Dendritic cell treated with granulocyte-macrophage colony-stimulating factor and Interleukin-4, amounts not matched to agents 40 ng/mL and 50 ng/mL, for 4 days (primary cell): ENCODE measurements at regions not wholly inside any gene's neighbourhood (a gene's known extent, or its start where the extent isn't known, plus 50 kb on each side); places are given as distances from the start of the nearest gene placed in this dataset.

ENCODE experiments used
- H3K27ac Mint-ChIP-seq: one replicate; pipeline ENCODE4 v1.8.0; 2022; ENCODE audit warnings: mild to moderate bottlenecking, mixed read lengths
- H3K27me3 Mint-ChIP-seq: one replicate; pipeline ENCODE4 v1.8.0; 2022; ENCODE audit warnings: mild to moderate bottlenecking, mixed read lengths
- H3K36me3 Mint-ChIP-seq: one replicate; pipeline ENCODE4 v1.8.0; 2022; ENCODE audit warnings: low read depth, mixed read lengths
- H3K4me1 Mint-ChIP-seq: one replicate; pipeline ENCODE4 v1.8.0; 2022; ENCODE audit warnings: low read depth, mixed read lengths
- H3K4me3 Mint-ChIP-seq: one replicate; pipeline ENCODE4 v1.8.0; 2022; ENCODE audit warnings: mild to moderate bottlenecking, moderate library complexity, mixed read lengths
- H3K9me3 Mint-ChIP-seq: one replicate; pipeline ENCODE4 v1.8.0; 2022; ENCODE audit warnings: mixed read lengths
- intact Hi-C: fragments of 100-400 bp; cut with micrococcal nuclease; formaldehyde crosslinking; loops from one replicate; pipeline ENCODE4 v1.15.0; 2022

DNA sequence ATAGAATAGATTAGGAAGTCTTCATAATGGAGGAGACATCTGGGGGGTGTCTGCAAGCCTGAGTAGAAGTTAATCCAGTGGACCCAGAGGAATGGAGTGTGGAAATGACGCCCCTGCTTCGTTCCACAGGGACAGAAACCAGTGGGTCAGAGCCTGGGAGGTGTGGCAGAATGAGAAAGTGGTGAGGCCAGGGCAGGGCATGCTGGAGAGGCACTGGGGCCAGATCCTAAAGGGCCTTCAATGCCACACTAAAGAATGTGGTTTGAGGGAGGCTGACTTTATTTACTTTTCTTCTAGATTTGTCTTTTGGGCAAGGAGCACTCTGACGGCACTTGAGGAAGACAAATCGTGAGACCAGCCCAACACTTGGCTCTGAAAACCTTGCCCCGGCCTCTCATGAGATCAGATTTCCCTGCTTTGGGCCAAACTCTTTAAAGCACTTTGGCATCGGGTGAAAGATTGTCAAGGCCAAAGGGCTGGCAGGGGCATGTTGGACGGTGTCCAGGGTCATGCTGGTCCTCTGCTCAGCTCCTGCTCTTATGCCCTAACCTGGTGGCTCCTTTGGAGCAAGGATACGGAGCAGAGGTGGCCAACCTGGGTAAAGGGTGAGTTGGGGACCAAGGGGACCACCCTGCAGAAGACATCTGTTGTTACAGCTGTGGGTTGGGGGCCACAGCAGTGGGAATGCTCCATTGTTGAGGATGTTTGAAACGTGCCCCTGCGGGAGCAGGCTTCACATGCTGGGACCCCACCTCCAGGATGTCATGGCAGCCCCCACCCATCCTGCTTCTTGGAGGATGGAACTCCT lies 157.0 kb upstream of the ZMIZ1 start:
- Mint-ChIP-seq H3K4me3 (no peak overlapping the region), H3K4me1 (peaks cover 18% of the 10 kb centered on the region), H3K27ac (no peak overlapping the region), H3K27me3 (peaks cover 28% of the 10 kb centered on the region), H3K36me3 (no peaks in the 10 kb centered on the region), H3K9me3 (no peaks in the 10 kb centered on the region)
- intact Hi-C loops: no loop called here

DNA sequence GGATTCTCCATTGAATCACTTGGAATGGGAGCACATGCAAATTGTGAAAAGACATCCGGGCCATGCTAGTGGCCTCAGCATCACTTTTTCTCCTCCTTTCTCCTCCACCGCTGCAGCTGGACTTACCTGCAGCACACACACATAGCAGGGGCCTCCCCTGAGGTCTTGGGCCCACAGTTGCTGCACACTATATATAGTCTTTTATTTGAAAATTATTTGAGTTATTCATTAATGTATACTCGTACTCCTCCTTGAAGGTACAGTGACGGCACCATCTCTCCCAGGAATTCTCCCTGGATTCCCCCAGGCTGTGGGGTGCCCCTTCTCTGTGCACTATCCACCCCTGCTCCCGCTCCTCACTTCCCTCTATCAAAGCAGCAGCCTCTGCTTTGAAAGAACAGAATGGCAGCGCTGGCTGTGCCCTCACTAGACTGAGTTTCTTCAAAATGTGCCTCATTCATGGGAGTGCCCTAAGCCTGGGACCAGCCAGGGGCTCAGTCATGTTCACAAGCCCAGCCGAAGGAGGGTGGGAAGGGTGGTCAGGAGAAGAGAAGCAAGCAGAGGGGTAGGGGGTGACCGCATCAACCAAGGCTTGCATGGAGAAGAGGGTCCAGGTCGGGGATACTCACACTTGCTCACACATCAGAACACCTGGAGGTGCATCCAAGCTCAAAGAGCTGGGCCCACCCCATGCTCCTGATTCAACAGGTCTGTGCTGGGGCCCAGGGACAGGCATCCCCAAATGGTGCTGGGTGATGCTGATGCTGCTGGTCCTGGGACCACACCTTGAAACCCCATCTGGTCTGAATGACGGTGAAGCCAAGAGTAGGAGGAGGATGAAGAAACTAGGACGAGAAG lies 156.2 kb upstream of the ZMIZ1 start:
- Mint-ChIP-seq H3K27me3 (peaks cover 26% of the 10 kb centered on the region), H3K9me3 (no peaks in the 10 kb centered on the region), H3K4me1 (peaks cover 12% of the 10 kb centered on the region), H3K27ac (no peak overlapping the region), H3K4me3 (no peak overlapping the region), H3K36me3 (no peaks in the 10 kb centered on the region)
- intact Hi-C loops: no loop called here

DNA sequence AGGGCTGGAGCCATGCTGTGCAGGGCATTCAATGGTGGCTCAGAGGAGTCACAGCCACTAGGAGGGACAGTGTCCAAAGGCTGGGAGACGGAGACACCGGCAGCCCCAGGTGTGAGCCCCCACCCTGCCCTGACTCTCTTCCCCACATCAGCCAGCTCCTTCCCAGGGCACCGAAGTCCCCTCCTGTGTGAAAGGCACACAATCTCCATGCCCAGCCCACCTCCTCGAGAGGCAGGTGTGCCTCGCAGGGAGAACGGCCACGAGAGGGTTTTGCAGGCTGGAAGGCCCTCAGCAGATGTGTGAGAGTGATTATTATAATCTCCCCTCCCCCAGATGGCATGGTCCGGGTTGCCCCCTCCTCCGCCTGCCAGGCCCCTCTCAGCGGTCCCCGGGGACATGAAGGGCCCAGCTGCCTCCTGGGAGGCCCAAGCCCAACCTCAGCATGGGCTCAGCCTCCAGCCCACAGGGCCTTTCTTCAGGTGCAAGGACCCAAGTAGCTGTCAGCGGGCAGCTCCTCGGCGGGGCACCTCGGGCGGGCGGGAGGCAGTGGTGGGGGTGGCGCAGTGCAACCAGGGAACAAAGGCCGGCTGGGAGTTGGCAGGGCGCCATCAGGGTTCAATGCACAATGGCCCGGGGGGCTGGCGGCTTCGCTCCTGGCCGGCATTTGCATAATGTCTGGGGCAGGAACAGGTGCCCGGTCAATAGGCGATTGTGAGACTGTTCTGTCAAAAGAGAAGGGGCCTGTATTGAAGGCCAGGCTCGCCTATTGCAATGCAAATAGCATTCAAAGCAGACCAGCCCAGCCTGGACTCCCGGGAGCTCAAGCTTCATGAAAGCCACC lies 155.3 kb upstream of the ZMIZ1 start:
- Mint-ChIP-seq H3K4me3 (no peak overlapping the region), H3K4me1 (peaks cover 11% of the 10 kb centered on the region), H3K9me3 (no peaks in the 10 kb centered on the region), H3K27ac (no peak overlapping the region), H3K36me3 (no peaks in the 10 kb centered on the region), H3K27me3 (peaks cover 33% of the 10 kb centered on the region)
- intact Hi-C loops: no loop called here

DNA sequence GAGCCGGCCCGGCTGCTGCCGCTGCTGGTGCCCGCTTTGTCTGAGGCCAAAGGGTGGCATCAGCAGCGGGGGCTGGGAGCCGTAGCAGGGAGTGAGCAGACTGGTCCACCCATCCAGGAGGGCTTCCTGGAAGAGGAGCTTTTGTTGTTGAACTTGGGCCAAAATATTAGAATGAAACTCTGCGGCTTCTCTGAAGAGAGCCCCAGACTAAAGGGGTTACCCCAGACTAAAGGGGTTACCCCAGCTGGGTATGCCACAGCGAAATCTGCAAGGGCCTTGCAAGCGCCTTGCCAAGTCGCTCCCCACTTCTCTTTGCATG lies 154.7 kb upstream of the ZMIZ1 start:
- intact Hi-C loops: no loop called here
- no peak overlapping the region for H3K4me3 Mint-ChIP-seq
- no peaks in the 10 kb centered on the region for H3K36me3 Mint-ChIP-seq
- no peaks in the 10 kb centered on the region for H3K9me3 Mint-ChIP-seq
- no peak overlapping the region for H3K27ac Mint-ChIP-seq
- peaks cover 11% of the 10 kb centered on the region for H3K4me1 Mint-ChIP-seq
- H3K27me3 Mint-ChIP-seq: peaks cover 36% of the 10 kb centered on the region

DNA sequence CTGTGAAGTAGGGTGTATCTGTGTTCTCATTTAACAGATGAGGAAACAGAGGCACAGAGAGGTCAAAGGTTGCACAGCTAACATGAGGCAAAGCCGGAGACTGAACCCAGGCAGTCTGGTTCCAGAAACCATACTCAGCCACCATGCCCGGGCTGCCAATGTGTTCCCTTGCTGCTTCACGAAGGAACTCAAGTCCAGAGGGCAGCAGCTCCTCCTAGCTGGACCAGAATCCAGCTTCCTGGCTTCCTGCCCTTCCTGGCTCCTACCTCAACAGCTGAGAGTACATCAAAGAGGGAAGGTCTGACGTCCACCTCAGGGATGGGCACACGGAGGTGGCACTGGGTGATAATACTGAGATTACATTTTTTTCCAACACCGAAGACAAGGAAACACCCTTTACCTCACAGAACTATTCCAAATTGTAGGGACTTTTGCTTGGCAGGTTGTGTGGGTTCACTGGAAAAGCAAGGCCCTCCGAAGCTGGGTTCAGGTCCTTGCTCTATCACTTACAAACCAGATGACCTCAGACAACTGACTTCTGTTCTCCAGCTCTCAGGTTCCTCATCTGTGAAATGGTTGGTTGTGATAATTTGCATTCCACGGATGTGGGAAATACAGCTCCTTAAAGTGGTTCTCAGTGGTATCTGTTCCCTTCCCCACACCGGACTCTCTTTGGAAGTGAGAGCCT lies 154.1 kb upstream of the ZMIZ1 start:
- no peaks in the 10 kb centered on the region for H3K9me3 Mint-ChIP-seq
- no peak overlapping the region for H3K4me3 Mint-ChIP-seq
- H3K4me1 Mint-ChIP-seq: peaks cover 11% of the 10 kb centered on the region
- intact Hi-C loops: no loop called here
- H3K36me3 Mint-ChIP-seq: no peaks in the 10 kb centered on the region
- peaks cover 39% of the 10 kb centered on the region for H3K27me3 Mint-ChIP-seq
- peak overlapping the region; percentile 64 for H3K27ac Mint-ChIP-seq

DNA sequence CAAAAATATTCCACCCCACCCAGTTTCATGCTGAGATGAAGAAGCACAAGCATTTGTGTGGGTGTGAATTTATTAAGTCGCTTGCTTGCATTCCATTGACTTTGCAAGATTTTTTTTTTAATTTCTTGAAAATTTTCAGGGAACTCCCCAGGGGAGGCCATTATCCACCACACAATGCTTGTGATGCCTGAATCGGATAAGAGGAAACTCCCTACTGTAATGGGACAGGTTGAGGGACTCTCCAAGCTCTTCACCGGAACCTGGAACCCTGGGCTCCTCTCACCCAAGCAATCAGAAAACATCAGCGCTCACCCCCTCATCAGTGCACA lies 153.6 kb upstream of the ZMIZ1 start:
- peak overlapping the region; percentile 64 for H3K27ac Mint-ChIP-seq
- H3K4me1 Mint-ChIP-seq: peaks cover 11% of the 10 kb centered on the region
- intact Hi-C loops: no loop called here
- H3K9me3 Mint-ChIP-seq: no peaks in the 10 kb centered on the region
- no peak overlapping the region for H3K4me3 Mint-ChIP-seq
- H3K27me3 Mint-ChIP-seq: peaks cover 44% of the 10 kb centered on the region
- no peaks in the 10 kb centered on the region for H3K36me3 Mint-ChIP-seq

DNA sequence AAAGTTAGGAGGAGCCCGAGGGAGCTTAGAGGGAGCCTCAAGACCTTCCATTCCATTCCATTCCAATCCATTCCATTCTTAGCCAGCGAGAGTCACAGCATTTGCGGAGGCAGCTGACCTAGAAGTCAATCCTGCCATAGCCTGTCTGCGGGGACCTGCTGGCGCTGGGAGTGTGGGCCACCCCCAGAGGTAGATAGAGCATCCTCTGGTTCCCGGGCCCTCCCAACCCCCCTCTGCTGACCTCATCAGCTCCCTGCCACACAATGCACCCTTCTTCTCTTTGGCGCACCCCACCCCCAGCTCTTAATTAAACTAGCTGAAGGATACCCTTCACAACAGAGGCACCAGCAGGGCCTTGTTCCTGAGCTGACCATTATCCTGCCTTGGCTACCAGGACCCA lies 152.5 kb upstream of the ZMIZ1 start:
- Mint-ChIP-seq H3K4me3 (no peak overlapping the region), H3K4me1 (peaks cover 11% of the 10 kb centered on the region)

DNA sequence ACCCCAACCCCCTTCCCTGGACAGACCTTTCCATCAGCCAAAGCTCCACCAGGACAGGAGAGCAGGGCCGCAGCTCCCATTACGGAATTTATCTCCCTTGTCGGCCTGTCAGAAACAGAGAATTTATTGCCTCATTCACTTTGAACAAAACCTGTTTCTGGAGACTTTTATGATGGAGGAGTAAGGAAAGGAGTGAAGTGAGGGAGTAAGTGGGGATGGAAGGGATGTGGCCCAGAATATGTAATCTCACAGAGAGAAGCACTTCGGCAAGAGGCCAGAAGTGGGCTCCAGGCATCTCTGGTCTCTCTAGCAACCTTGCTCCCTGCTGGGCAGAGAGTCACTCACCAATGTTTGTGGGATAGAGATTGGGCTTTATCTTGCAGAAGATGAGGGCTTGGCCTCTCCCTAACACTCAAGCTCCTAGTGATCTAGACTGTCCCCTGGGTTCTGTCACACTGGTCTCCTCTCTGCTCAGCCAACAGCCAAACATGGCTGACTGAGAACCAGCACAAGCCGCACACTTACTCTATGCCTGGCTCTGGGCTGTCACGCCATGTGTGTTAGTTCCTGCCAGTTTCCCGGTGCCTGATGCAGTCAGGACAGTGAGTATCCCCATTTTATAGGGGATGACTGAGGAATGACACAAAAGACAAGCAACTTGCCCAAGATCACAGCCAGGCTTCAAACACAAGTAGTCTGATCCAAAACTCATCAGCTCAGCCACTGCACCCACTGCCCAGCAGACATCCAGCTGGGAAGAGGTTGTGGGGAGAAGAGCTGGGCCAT lies 149.4 kb upstream of the ZMIZ1 start:
- no peak overlapping the region for H3K27ac Mint-ChIP-seq
- intact Hi-C loops: no loop called here
- no peaks in the 10 kb centered on the region for H3K36me3 Mint-ChIP-seq
- H3K4me3 Mint-ChIP-seq: no peak overlapping the region
- H3K9me3 Mint-ChIP-seq: no peaks in the 10 kb centered on the region
- peaks cover 9% of the 10 kb centered on the region for H3K4me1 Mint-ChIP-seq
- H3K27me3 Mint-ChIP-seq: peaks cover 51% of the 10 kb centered on the region

More for the DNA sequence above, 152.5 kb upstream of the ZMIZ1 start:
- intact Hi-C loops: no loop called here
- no peaks in the 10 kb centered on the region for H3K9me3 Mint-ChIP-seq
- no peaks in the 10 kb centered on the region for H3K36me3 Mint-ChIP-seq
- no peak overlapping the region for H3K27ac Mint-ChIP-seq
- peaks cover 43% of the 10 kb centered on the region for H3K27me3 Mint-ChIP-seq

DNA sequence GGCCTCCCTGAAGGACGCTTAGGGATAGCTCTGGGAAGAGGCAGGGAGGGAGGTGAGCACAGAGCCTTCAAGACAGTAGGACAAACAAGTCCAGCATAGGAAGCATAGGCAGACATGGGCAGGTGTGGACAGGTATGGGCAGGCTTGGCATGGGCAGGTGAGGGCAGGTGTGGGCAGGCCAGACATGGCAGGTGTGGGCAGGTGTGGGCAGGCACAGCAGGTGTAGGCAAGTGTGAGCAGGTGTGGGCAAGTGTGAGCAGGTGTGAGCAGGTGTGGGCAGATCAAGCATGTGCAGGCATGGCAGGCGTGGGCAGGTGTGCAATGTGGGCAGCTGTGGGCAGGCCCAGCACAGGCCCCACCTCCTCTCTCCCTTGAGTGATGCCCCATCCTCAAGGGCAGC lies 148.8 kb upstream of the ZMIZ1 start:
- Mint-ChIP-seq H3K4me1 (peaks cover 4% of the 10 kb centered on the region), H3K27me3 (peaks cover 54% of the 10 kb centered on the region), H3K9me3 (no peaks in the 10 kb centered on the region), H3K36me3 (no peaks in the 10 kb centered on the region), H3K4me3 (no peak overlapping the region), H3K27ac (no peak overlapping the region)
- intact Hi-C loops: no loop called here

DNA sequence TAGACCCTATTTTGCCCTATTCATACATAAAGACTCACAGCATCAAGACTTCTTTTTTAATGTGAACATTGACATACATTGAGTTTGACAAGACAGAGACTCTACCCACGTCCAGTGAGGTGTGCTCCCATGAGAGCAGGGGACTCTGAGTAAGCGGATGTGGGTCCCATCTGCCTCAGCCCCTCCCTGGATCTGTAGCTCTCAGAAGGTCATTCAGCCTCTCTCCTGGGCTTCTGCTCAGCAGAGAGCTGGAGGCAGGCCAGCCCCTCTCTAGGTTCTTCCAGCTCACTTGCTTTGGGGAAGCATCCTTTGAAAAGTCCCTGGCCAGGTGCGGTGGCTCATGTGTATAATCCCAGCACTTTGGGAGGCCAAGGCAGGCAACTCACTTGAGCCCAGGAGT lies 146.9 kb upstream of the ZMIZ1 start:
- Mint-ChIP-seq H3K27me3 (peaks cover 55% of the 10 kb centered on the region), H3K4me1 (no peaks in the 10 kb centered on the region), H3K4me3 (no peak overlapping the region), H3K36me3 (no peaks in the 10 kb centered on the region), H3K9me3 (no peaks in the 10 kb centered on the region), H3K27ac (no peak overlapping the region)
- intact Hi-C loops: no loop called here

DNA sequence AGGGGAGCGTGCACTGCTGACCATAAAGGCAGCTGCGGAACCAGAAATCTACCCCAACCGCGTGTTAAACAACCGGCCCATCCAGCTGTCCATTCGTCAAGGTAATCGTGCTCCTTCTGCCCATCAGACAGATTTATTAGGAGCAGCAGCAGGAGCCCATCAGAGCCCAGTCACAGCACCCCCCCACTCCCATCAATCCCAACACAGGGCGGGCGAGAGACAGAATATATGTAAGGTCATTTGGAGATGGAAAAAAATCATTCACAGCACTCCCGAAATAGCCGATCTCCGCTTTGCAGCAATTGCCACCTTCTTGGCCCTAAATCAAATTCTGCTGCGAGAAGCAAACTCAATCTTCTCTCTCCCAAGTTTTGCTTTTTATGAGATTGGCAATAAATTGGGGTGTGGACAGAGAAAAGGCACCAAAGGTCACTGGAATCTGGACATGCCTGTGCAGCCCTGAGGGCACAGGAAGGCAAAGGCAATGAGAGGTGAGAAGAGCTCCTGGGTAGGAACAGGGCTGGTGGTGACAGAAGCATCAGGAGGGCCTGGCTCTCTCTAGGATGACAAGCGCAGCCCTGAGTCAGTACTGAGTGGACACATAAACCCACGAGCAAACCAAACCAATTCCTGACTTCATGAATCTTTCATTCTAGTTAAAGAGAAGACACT lies 145.0 kb upstream of the ZMIZ1 start:
- no peaks in the 10 kb centered on the region for H3K36me3 Mint-ChIP-seq
- no peaks in the 10 kb centered on the region for H3K9me3 Mint-ChIP-seq
- no peak overlapping the region for H3K27ac Mint-ChIP-seq
- peaks cover 51% of the 10 kb centered on the region for H3K27me3 Mint-ChIP-seq
- intact Hi-C loops: no loop called here
- H3K4me3 Mint-ChIP-seq: no peak overlapping the region
- H3K4me1 Mint-ChIP-seq: no peaks in the 10 kb centered on the region

DNA sequence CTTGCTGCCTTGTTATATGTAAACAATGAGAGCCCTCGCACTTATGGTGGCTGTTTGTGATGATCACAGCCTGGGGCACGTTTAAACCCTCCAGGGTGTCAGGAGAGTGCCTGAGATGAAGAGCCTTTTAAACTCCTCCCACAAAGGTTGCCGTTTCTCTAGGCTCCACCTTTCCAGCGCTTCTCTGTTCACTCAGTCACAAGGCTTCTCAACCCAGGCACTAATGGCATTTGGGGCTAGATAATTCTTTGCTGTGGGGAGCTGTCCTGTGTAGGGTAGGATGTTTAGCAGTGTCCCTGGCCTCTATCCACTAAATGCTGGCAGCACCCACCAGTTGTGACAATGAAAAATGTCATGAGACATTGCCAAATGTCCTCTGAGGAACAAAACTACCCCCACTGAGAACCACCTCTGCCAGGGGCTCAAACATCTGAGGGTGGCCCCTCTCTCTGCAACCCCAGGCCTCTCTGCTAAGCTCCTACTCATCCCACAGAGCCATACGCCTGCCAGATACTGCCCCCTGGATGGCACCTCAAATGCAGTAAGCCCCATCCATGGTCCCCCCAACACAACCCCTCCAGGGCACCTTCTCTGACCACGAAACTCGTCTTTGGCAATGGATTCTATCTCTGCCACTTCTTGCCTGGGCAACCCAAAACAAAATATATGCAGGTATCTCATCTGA lies 144.3 kb upstream of the ZMIZ1 start:
- intact Hi-C loops: no loop called here
- H3K27ac Mint-ChIP-seq: no peak overlapping the region
- H3K4me3 Mint-ChIP-seq: no peak overlapping the region
- H3K36me3 Mint-ChIP-seq: no peaks in the 10 kb centered on the region
- H3K27me3 Mint-ChIP-seq: peaks cover 47% of the 10 kb centered on the region
- H3K4me1 Mint-ChIP-seq: no peaks in the 10 kb centered on the region
- H3K9me3 Mint-ChIP-seq: no peaks in the 10 kb centered on the region
